GM12878 (cell line): ENCODE measurements at regions not wholly inside any gene's neighbourhood (a gene's known extent, or its start where the extent isn't known, plus 50 kb on each side); places are given as distances from the start of the nearest gene placed in this dataset.
A peak's percentile ranks its signal among the peaks of the same experiment; 100 is the strongest.

Experiments used
- ATAC-seq: fragments of 200-7000 bp; cut with Tn5 transposase; 3 replicates; pipeline ENCODE4 v1.9.1; 2020; ENCODE audit warnings: mild to moderate bottlenecking, moderate library complexity
- BruUV-seq: library from RNA; stranded (reverse); fragments of 400-500 nt; replicated peaks from 2 replicates; lab custom pipeline; 2021; lab: Mats Ljungman, UMichigan
- CTCF ChIA-PET: fragments of 300-600 bp; sonication (Branson Sonifier 250); formaldehyde crosslinking; extraction: SDS; loops from one replicate; lab custom pipeline; 2021; ENCODE audit warnings: inconsistent platforms; lab: Yijun Ruan, JAX
- POLR2A ChIA-PET: fragments of 350-600 bp; formaldehyde crosslinking; extraction: SDS; loops from one replicate; lab custom pipeline; 2021; ENCODE audit warnings: inconsistent platforms; lab: Charles Lee
- RAD21 ChIA-PET: fragments of 300-600 bp; sonication (Branson Sonifier 250); formaldehyde crosslinking; loops from one replicate; lab custom pipeline; 2023; ENCODE audit warnings: antibody characterized with exemption; ENCODE audit not compliant: unreplicated experiment; lab: Charles Lee
- SMC1A ChIA-PET: fragments of 300-600 bp; sonication (Branson Sonifier 250); formaldehyde crosslinking; loops from one replicate; lab custom pipeline; 2023; ENCODE audit not compliant: unreplicated experiment, uncharacterized antibody; lab: Charles Lee
- DNase-seq: peaks from one replicate; pipeline ENCODE4 v3.0.0-alpha.2; 2011; ENCODE audit warnings: low read depth, low spot score
- FAIRE-seq: peaks from 3 replicates; lab custom pipeline; 2011; peaks lifted over from hg19 to GRCh38; lab: Jason Lieb, UNC
- H2AFZ ChIP-seq: 2 replicates; pipeline ENCODE4 v1.6.0; 2011; ENCODE audit warnings: low read depth, low read length, control low read depth; ENCODE audit not compliant: control insufficient read depth
- H3K27ac ChIP-seq: 2 replicates; pipeline ENCODE4 v1.5.1; 2011; ENCODE audit warnings: control low read depth; ENCODE audit not compliant: control insufficient read depth, insufficient read depth
- H3K27me3 ChIP-seq, 2 experiments: replicated peaks in 1 of 2; 2 replicates each; pipeline versions ENCODE4 v1.6.0 to v1.6.1; 2011; ENCODE audit warnings: low read length in 1 of 2; ENCODE audit not compliant: control insufficient read depth in 2 of 2, insufficient read depth in 2 of 2
- H3K36me3 ChIP-seq, 2 experiments: 2 replicates each; pipeline ENCODE4 v1.5.1; 2011; ENCODE audit warnings: low read length in 1 of 2; ENCODE audit not compliant: control insufficient read depth in 2 of 2, insufficient read depth in 2 of 2
- H3K4me1 ChIP-seq: 2 replicates; pipeline ENCODE4 v1.6.1; 2011; ENCODE audit warnings: mild to moderate bottlenecking, low read length, moderate library complexity, mixed read lengths; ENCODE audit not compliant: control insufficient read depth, insufficient read depth
- H3K4me2 ChIP-seq: 2 replicates; pipeline ENCODE4 v1.6.0; 2011; ENCODE audit warnings: control low read depth; ENCODE audit not compliant: control insufficient read depth, insufficient read depth
- H3K4me3 ChIP-seq: fragments of 200-600 bp; sonication (generic); 2 replicates; pipeline ENCODE4 v1.5.1; 2016
- H3K79me2 ChIP-seq: 2 replicates; pipeline ENCODE4 v1.6.0; 2011; ENCODE audit warnings: low read length; ENCODE audit not compliant: control insufficient read depth, insufficient read depth
- H3K9ac ChIP-seq: 2 replicates; pipeline ENCODE4 v1.8.0; 2011; ENCODE audit warnings: low read length, control low read depth, mixed read lengths; ENCODE audit not compliant: control insufficient read depth, insufficient read depth
- H3K9me3 ChIP-seq: replicated peaks from 3 replicates; pipeline ENCODE4 v1.5.1; 2011; ENCODE audit warnings: mild to moderate bottlenecking, low read length; ENCODE audit not compliant: control insufficient read depth, insufficient read depth
- H4K20me1 ChIP-seq: 2 replicates; pipeline ENCODE4 v1.6.0; 2011; ENCODE audit not compliant: control insufficient read depth, insufficient read depth
- ATF7 ChIP-seq: fragments of 450-650 bp; IDR thresholded peaks from 2 replicates; pipeline ENCODE4 v1.6.1; 2016; ENCODE audit warnings: low read depth, mild to moderate bottlenecking
- WGBS: methylation state at CpG from one replicate; pipeline ENCODE4 v1.1.6; 2016; ENCODE audit warnings: low lambda C conversion rate; ENCODE audit not compliant: insufficient replicate concordance, insufficient coverage; ENCODE audit errors: missing lambda C conversion rate; 5-methylcytosine and 5-hydroxymethylcytosine counted together
- in situ Hi-C: fragments of 300-500 bp; cut with MboI; formaldehyde crosslinking; loops from 9 replicates; pipeline ENCODE4 v1.14.3; 2018; ENCODE audit warnings: mixed read lengths
- intact Hi-C: fragments of 100-400 bp; cut with micrococcal nuclease; formaldehyde crosslinking; loops from one replicate; pipeline ENCODE4 v1.14.2; 2022; ENCODE audit not compliant: unreplicated experiment
- TF ChIP-seq, protein P1 (sequence below): fragments of 450-650 bp; IDR thresholded peaks from 2 replicates; pipeline ENCODE4 v1.6.1; 2017; ENCODE audit warnings: mild to moderate bottlenecking, moderate library complexity
- TF ChIP-seq, protein P2 (sequence below): IDR thresholded peaks from 2 replicates; pipeline ENCODE4 v1.6.1; 2011; ENCODE audit warnings: borderline replicate concordance, low read depth, mild to moderate bottlenecking, moderate library complexity, low read length; ENCODE audit not compliant: insufficient read depth, poor library complexity, severe bottlenecking

GRCh38 chr16:85381738-85382592, 231.2 kb upstream of the GSE1 start (continued):
- TF ChIP-seq, protein P1, sequence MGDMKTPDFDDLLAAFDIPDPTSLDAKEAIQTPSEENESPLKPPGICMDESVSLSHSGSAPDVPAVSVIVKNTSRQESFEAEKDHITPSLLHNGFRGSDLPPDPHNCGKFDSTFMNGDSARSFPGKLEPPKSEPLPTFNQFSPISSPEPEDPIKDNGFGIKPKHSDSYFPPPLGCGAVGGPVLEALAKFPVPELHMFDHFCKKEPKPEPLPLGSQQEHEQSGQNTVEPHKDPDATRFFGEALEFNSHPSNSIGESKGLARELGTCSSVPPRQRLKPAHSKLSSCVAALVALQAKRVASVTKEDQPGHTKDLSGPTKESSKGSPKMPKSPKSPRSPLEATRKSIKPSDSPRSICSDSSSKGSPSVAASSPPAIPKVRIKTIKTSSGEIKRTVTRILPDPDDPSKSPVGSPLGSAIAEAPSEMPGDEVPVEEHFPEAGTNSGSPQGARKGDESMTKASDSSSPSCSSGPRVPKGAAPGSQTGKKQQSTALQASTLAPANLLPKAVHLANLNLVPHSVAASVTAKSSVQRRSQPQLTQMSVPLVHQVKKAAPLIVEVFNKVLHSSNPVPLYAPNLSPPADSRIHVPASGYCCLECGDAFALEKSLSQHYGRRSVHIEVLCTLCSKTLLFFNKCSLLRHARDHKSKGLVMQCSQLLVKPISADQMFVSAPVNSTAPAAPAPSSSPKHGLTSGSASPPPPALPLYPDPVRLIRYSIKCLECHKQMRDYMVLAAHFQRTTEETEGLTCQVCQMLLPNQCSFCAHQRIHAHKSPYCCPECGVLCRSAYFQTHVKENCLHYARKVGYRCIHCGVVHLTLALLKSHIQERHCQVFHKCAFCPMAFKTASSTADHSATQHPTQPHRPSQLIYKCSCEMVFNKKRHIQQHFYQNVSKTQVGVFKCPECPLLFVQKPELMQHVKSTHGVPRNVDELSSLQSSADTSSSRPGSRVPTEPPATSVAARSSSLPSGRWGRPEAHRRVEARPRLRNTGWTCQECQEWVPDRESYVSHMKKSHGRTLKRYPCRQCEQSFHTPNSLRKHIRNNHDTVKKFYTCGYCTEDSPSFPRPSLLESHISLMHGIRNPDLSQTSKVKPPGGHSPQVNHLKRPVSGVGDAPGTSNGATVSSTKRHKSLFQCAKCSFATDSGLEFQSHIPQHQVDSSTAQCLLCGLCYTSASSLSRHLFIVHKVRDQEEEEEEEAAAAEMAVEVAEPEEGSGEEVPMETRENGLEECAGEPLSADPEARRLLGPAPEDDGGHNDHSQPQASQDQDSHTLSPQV = no peak
- TF ChIP-seq, all 136 proteins: peak for 0

- Histone ChIP-seq H3K4me3 (no peak overlapping the region), H4K20me1 (no peaks in the 10 kb centered on the region; the same call in 1 of the 2 replicates), H3K27me3 (peaks cover 2 to 3% of the 10 kb centered on the region in 2 experiments), H2AFZ (no peak overlapping the region), H3K9ac (no peak overlapping the region), H3K4me1 (no peaks in the 10 kb centered on the region), H3K27ac (no peak overlapping the region), H3K79me2 (no peaks in the 10 kb centered on the region), H3K4me2 (no peak overlapping the region), H3K9me3 (no peaks in the 10 kb centered on the region), H3K36me3 (no peaks in the 10 kb centered on the region)
- BruUV-seq = no TSS peak
- ChIA-PET POLR2A (interaction anchor here (0.6 kb wide), 1 partner anchor 20 kb away, joined by 4 read pairs; no protein-coding TSS in a partner anchor), CTCF (no interaction called here), SMC1A (no interaction called here), RAD21 (no interaction called here)
- in situ Hi-C loops (no loop called here), intact Hi-C loops (no loop called here)
- DNase-seq (no peak), ATAC-seq (no peak), FAIRE-seq (no peak)
- 66% methylated on average over 11 of the region's 11 CpGs for WGBS
- TF ChIP-seq, protein P2, sequence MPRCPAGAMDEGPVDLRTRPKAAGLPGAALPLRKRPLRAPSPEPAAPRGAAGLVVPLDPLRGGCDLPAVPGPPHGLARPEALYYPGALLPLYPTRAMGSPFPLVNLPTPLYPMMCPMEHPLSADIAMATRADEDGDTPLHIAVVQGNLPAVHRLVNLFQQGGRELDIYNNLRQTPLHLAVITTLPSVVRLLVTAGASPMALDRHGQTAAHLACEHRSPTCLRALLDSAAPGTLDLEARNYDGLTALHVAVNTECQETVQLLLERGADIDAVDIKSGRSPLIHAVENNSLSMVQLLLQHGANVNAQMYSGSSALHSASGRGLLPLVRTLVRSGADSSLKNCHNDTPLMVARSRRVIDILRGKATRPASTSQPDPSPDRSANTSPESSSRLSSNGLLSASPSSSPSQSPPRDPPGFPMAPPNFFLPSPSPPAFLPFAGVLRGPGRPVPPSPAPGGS = peak; percentile 34
- no peak for TF ChIP-seq ATF7
These were observed 230.4 kb upstream of the GSE1 start for GRCh38 chr16:85382717-85383118.
